ENCODE measurements at regions not wholly inside any gene's neighbourhood (a gene's known extent, or its start where the extent isn't known, plus 50 kb on each side); places are given as distances from the start of the nearest gene placed in this dataset.
A peak's percentile ranks its signal among the peaks of the same experiment; 100 is the strongest.

DNA sequence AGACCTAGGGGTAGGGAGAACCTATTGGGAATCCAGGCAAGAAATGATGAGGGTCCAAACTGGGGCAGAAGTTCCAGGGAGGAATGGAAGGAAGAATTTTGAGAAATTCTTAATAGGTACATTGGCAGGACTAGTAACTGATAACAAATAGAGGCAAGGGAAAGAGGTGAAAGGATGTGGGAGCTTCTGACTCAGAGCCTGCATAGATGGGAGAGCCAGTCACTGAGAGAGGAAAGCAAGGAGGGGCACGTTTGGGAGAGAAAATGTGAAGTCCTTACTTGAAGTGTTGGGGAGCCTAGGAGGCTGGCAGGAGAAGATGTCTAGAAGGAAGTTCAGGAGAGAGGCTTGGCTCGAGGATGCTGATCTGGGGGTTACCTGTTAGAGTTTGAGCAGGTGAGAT is 104.6 kb upstream of the NCAM1 start:
- TF ChIP-seq, protein P1, sequence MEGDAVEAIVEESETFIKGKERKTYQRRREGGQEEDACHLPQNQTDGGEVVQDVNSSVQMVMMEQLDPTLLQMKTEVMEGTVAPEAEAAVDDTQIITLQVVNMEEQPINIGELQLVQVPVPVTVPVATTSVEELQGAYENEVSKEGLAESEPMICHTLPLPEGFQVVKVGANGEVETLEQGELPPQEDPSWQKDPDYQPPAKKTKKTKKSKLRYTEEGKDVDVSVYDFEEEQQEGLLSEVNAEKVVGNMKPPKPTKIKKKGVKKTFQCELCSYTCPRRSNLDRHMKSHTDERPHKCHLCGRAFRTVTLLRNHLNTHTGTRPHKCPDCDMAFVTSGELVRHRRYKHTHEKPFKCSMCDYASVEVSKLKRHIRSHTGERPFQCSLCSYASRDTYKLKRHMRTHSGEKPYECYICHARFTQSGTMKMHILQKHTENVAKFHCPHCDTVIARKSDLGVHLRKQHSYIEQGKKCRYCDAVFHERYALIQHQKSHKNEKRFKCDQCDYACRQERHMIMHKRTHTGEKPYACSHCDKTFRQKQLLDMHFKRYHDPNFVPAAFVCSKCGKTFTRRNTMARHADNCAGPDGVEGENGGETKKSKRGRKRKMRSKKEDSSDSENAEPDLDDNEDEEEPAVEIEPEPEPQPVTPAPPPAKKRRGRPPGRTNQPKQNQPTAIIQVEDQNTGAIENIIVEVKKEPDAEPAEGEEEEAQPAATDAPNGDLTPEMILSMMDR (IDR thresholded peaks at IDR 0.05): no peak
- H3K27ac ChIP-seq: no peak overlapping the region
- no peaks in the 10 kb centered on the region for H3K79me2 ChIP-seq

DNA sequence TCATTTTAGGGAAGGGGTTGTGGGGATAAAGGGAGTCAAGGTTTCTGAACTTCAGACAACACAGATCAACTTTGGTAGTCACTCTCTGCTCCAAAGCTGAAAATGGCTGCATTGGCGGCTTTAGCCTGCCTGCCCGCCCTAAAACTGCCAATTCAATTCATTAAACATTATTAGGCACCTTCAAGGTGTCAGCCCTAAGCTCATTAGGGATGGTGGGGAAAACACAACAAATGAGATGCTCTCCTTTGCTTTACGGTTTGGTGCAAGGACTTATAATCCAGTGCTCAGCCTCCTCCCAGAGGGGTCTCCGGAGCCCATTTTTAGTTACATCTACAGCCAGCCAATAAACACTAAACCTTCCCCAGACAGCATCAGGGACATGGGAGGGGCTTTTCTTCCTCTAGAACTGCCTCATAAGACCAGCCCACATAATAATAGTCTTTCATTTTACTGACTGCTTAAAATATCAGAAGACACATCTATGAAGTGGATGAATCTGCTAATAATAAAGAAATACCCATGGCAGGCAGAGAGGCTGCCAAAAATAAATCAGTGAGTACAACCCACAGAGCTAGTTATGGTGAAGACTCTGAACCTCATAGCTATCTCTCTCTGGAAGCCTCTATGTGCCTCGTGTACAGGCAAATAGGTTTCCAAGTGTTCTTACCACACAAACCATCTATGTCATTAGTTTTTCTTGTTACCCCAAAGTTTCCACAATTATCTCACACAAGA is 102.8 kb upstream of the NCAM1 start:
- H3K4me1 ChIP-seq: peaks cover 7% of the 10 kb centered on the region
- no peak overlapping the region for H2AFZ ChIP-seq

More for the DNA sequence above, 104.6 kb upstream of the NCAM1 start:
- Histone ChIP-seq H3K27me3 (ENCODE audit: control insufficient read depth, insufficient read depth, low read length) (no peaks in the 10 kb centered on the region), H3K4me1 (peaks cover 7% of the 10 kb centered on the region), H3K9me3 (ENCODE audit: control insufficient read depth, low read length) (no peaks in the 10 kb centered on the region), H3K9ac (no peak overlapping the region), H3K36me3 (ENCODE audit: control insufficient read depth, insufficient read depth, low read length) (no peaks in the 10 kb centered on the region), H3K4me2 (ENCODE audit: low read length) (no peak overlapping the region), H3K4me3 (ENCODE audit: low read depth, low read length) (no peak overlapping the region), H2AFZ (no peak overlapping the region)

DNA sequence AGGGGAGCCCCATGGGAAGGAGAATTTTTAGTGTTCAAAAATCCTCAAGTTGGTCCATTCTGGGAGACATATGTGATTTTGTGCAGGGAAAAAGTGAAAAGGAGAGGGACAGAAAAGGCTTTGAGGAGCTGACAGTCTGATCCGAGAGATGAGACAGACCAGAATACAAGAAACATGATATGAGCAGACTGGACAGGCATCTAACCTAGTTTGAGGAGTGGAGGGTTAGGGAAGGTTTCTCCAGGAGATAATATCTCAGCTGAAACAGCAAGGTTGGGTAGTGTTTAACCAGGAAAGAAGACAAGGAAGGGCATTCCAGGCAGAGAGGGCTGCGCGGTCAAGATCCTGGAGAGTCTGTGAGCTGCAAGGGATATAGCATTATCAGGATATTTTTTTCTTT is 101.4 kb upstream of the NCAM1 start:
- TF ChIP-seq, protein P1 (IDR thresholded peaks at IDR 0.05): no peak
- no peaks in the 10 kb centered on the region for H3K36me3 ChIP-seq (ENCODE audit: control insufficient read depth, insufficient read depth, low read length)

More for the DNA sequence above, 102.8 kb upstream of the NCAM1 start:
- H3K4me3 ChIP-seq (ENCODE audit: low read depth, low read length): no peak overlapping the region
- no peak overlapping the region for H3K27ac ChIP-seq
- no peak overlapping the region for H3K9ac ChIP-seq
- H3K9me3 ChIP-seq (ENCODE audit: control insufficient read depth, low read length): no peaks in the 10 kb centered on the region
- H3K27me3 ChIP-seq (ENCODE audit: control insufficient read depth, insufficient read depth, low read length): no peaks in the 10 kb centered on the region
- H3K4me2 ChIP-seq (ENCODE audit: low read length): no peak overlapping the region
- TF ChIP-seq, protein P1 (IDR thresholded peaks at IDR 0.05): no peak
- no peaks in the 10 kb centered on the region for H3K79me2 ChIP-seq
- H3K36me3 ChIP-seq (ENCODE audit: control insufficient read depth, insufficient read depth, low read length): no peaks in the 10 kb centered on the region

DNA sequence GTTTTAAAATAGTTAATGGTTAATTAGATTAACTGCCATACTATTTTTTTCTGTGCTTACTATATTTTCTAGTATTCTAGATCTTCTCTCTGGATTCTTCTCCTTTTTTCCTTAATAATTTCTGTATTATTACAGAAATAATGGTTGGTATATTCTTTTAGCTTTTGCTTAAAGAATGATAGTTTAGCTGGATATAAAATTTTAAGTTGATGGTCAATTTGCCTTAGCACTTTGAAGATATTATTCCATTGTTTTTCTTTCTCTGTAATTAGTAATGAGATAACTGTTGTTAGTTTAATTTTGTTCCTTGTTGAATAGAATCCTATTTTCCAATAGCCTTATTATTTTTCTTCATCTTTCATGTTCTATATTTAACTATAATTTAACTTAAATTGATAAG is 99.9 kb upstream of the NCAM1 start:
- Histone ChIP-seq H3K4me3 (ENCODE audit: low read depth, low read length) (no peak overlapping the region), H3K4me2 (ENCODE audit: low read length) (no peak overlapping the region), H3K9me3 (ENCODE audit: control insufficient read depth, low read length) (no peaks in the 10 kb centered on the region), H2AFZ (no peak overlapping the region), H3K36me3 (ENCODE audit: control insufficient read depth, insufficient read depth, low read length) (no peaks in the 10 kb centered on the region), H3K27me3 (ENCODE audit: control insufficient read depth, insufficient read depth, low read length) (no peaks in the 10 kb centered on the region), H3K4me1 (peaks cover 7% of the 10 kb centered on the region), H3K27ac (no peak overlapping the region), H3K79me2 (no peaks in the 10 kb centered on the region), H3K9ac (no peak overlapping the region)
- TF ChIP-seq, protein P1 (IDR thresholded peaks at IDR 0.05): no peak

More for the DNA sequence above, 101.4 kb upstream of the NCAM1 start:
- no peaks in the 10 kb centered on the region for H3K27me3 ChIP-seq (ENCODE audit: control insufficient read depth, insufficient read depth, low read length)
- H3K9ac ChIP-seq: no peak overlapping the region
- H2AFZ ChIP-seq: peak overlapping the region; percentile 22
- H3K4me2 ChIP-seq (ENCODE audit: low read length): no peak overlapping the region
- peaks cover 7% of the 10 kb centered on the region for H3K4me1 ChIP-seq
- no peak overlapping the region for H3K4me3 ChIP-seq (ENCODE audit: low read depth, low read length)
- no peaks in the 10 kb centered on the region for H3K79me2 ChIP-seq
- H3K27ac ChIP-seq: no peak overlapping the region
- no peaks in the 10 kb centered on the region for H3K9me3 ChIP-seq (ENCODE audit: control insufficient read depth, low read length)

DNA sequence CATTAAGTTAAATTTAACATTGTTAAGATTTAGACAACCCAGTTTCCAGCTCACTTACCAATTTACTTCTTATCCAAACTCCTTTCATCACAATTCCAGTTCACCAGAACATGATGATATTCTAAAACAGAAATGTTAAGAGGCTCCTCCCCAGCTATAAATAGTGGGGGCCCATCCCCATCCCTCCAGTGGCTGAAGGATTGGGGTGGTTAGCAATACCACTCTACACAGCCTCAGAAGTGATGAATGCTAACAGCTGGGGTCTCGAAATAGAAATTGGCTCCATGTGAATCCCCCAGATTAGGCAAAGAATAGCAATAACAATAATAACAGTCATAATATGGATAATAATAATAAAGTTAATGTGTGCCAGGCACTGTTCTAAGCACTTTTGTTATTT is 97.9 kb upstream of the NCAM1 start:
- Histone ChIP-seq H3K79me2 (no peaks in the 10 kb centered on the region), H3K9me3 (ENCODE audit: control insufficient read depth, low read length) (no peaks in the 10 kb centered on the region), H3K9ac (no peak overlapping the region), H3K27me3 (ENCODE audit: control insufficient read depth, insufficient read depth, low read length) (no peaks in the 10 kb centered on the region), H3K4me2 (ENCODE audit: low read length) (no peak overlapping the region), H3K36me3 (ENCODE audit: control insufficient read depth, insufficient read depth, low read length) (no peaks in the 10 kb centered on the region), H3K27ac (no peak overlapping the region), H3K4me1 (peaks cover 3% of the 10 kb centered on the region), H2AFZ (no peak overlapping the region), H3K4me3 (ENCODE audit: low read depth, low read length) (no peak overlapping the region)
- TF ChIP-seq, protein P1 (IDR thresholded peaks at IDR 0.05): no peak
